A549 (cell line): ENCODE measurements at regions not wholly inside any gene's neighbourhood (a gene's known extent, or its start where the extent isn't known, plus 50 kb on each side); places are given as distances from the start of the nearest gene placed in this dataset.

ENCODE experiments used
- ATAC-seq, 2 experiments: fragments of 200-7000 bp in 1 of 2; fragments of >200 bp in 1 of 2; cut with Nextera tagmentation in 1 of 2; cut with Tn5 transposase in 1 of 2; 3 replicates each; pipeline versions ENCODE4 v1.8.0 to v1.9.1; 2018 to 2020; ENCODE audit warnings: mild to moderate bottlenecking in 1 of 2, moderate library complexity in 1 of 2
- CTCF ChIA-PET: fragments of 300-600 bp; sonication (Branson Sonifier 250); formaldehyde crosslinking; extraction: SDS; loops from one replicate; lab custom pipeline; 2021; ENCODE audit warnings: antibody characterized with exemption, inconsistent platforms; lab: Yijun Ruan, JAX
- POLR2A ChIA-PET: fragments of 350-600 bp; formaldehyde crosslinking; extraction: SDS; loops from one replicate; lab custom pipeline; 2021; ENCODE audit warnings: antibody characterized with exemption, inconsistent platforms; lab: Yijun Ruan, JAX
- DNase-seq, 2 experiments: peaks; one replicate each; pipeline versions ENCODE4 v3.0.0 to v3.0.0-alpha.2; 2011 to 2016; ENCODE audit warnings: low read depth in 1 of 2, low spot score in 1 of 2
- FAIRE-seq: peaks from 2 replicates; lab custom pipeline; 2011; peaks lifted over from hg19 to GRCh38; lab: Jason Lieb, UNC
- H3K27ac ChIP-seq, 2 experiments: fragments of >200 bp; sonication (Bioruptor Twin); formaldehyde crosslinking; 3 replicates each; pipeline ENCODE4 v1.5.1; 2016 to 2017
- H3K4me1 ChIP-seq: fragments of >200 bp; sonication (Bioruptor Twin); formaldehyde crosslinking; 3 replicates; pipeline ENCODE4 v1.6.1; 2016
- H3K4me2 ChIP-seq: fragments of >200 bp; sonication (Bioruptor Twin); formaldehyde crosslinking; 3 replicates; pipeline ENCODE4 v1.6.1; 2016
- H3K4me3 ChIP-seq: fragments of >200 bp; sonication (Bioruptor Twin); formaldehyde crosslinking; 3 replicates; pipeline ENCODE4 v1.5.1; 2016
- H3K9me3 ChIP-seq: fragments of >200 bp; sonication (Bioruptor Twin); formaldehyde crosslinking; 3 replicates; pipeline ENCODE4 v1.6.1; 2016
- BHLHE40 ChIP-seq: IDR thresholded peaks from 2 replicates; pipeline ENCODE4 v1.6.1; 2012; ENCODE audit warnings: low read depth, low read length, inconsistent platforms
- CBX2 ChIP-seq: fragments of 200-600 bp; sonication (generic); IDR thresholded peaks from 2 replicates; pipeline ENCODE4 v1.6.1; 2016; ENCODE audit warnings: low read depth, mild to moderate bottlenecking, borderline replicate concordance
- CHD4 ChIP-seq: fragments of 200-600 bp; sonication (generic); IDR thresholded peaks from 2 replicates; pipeline ENCODE4 v1.6.1; 2016; ENCODE audit warnings: antibody characterized with exemption, mild to moderate bottlenecking, borderline replicate concordance
- EHF ChIP-seq: fragments of 250-450 bp; sonication (Bioruptor Pico); IDR thresholded peaks from 2 replicates; pipeline ENCODE4 v1.5.0; 2020; ENCODE audit warnings: mild to moderate bottlenecking
- FOXS1 ChIP-seq: fragments of 250-450 bp; sonication (Bioruptor Pico); IDR thresholded peaks from 2 replicates; pipeline ENCODE4 v1.5.0; 2020; ENCODE audit warnings: mild to moderate bottlenecking, moderate library complexity
- HDAC2 ChIP-seq: fragments of 200-600 bp; sonication (generic); IDR thresholded peaks from 2 replicates; pipeline ENCODE4 v1.6.1; 2016
- HOXA7 ChIP-seq: fragments of 250-450 bp; sonication (Bioruptor Pico); IDR thresholded peaks from 2 replicates; pipeline ENCODE4 v1.5.0; 2020; ENCODE audit warnings: mild to moderate bottlenecking, moderate library complexity
- JUN ChIP-seq, 2 experiments: fragments of >200 bp; sonication (Bioruptor Twin); formaldehyde crosslinking; IDR thresholded peaks; 2 replicates in 1 of 2; 3 replicates in 1 of 2; pipeline ENCODE4 v1.6.1; 2016 to 2017
- KDM5A ChIP-seq: fragments of 200-600 bp; sonication (generic); IDR thresholded peaks from 2 replicates; pipeline ENCODE4 v1.6.1; 2016; ENCODE audit warnings: antibody characterized with exemption, mild to moderate bottlenecking
- MAFK ChIP-seq: fragments of 450-650 bp; IDR thresholded peaks from 2 replicates; pipeline ENCODE4 v1.6.1; 2014; ENCODE audit not compliant: partially characterized antibody
- MAZ ChIP-seq: fragments of 150-350 bp; IDR thresholded peaks from 2 replicates; pipeline ENCODE4 v1.6.1; 2014; ENCODE audit warnings: antibody characterized with exemption, low read depth, low read length, borderline replicate concordance
- NFE2L2 ChIP-seq: fragments of 150-350 bp; conservative IDR thresholded peaks from 2 replicates; pipeline ENCODE4 v1.6.1; 2014; ENCODE audit warnings: low read length
- PHF8 ChIP-seq: fragments of 200-600 bp; sonication (generic); IDR thresholded peaks from 2 replicates; pipeline ENCODE4 v1.6.1; 2016; ENCODE audit warnings: low read depth, mild to moderate bottlenecking, antibody characterized with exemption, moderate library complexity, borderline replicate concordance
- POLR2AphosphoS2 ChIP-seq: conservative IDR thresholded peaks from 2 replicates; pipeline ENCODE4 v1.6.1; 2012; ENCODE audit warnings: low read length, improper control_type of control experiment, inconsistent platforms
- SREBF2 ChIP-seq: fragments of 450-650 bp; IDR thresholded peaks from 2 replicates; pipeline ENCODE4 v1.6.1; 2014; ENCODE audit warnings: mild to moderate bottlenecking, moderate library complexity
- TP53 ChIP-seq: fragments of 250-450 bp; sonication (Bioruptor Pico); IDR thresholded peaks from 2 replicates; pipeline ENCODE4 v1.5.0; 2021; ENCODE audit warnings: mild to moderate bottlenecking, moderate library complexity
- ZFP36 ChIP-seq: fragments of 450-650 bp; IDR thresholded peaks from 2 replicates; pipeline ENCODE4 v1.6.1; 2014; ENCODE audit warnings: borderline replicate concordance; ENCODE audit not compliant: partially characterized antibody
- ZNF302 ChIP-seq: fragments of 250-450 bp; sonication (Bioruptor Pico); IDR thresholded peaks from 2 replicates; pipeline ENCODE4 v1.9.0; 2021; ENCODE audit warnings: inconsistent platforms, mild to moderate bottlenecking, moderate library complexity
- WGBS: methylation state at CpG from one replicate; pipeline ENCODE4 v1.1.6; 2017; ENCODE audit errors: missing lambda C conversion rate; 5-methylcytosine and 5-hydroxymethylcytosine counted together
- TF ChIP-seq, protein P1 (sequence below): fragments of 250-450 bp; sonication (Bioruptor Pico); IDR thresholded peaks from 2 replicates; pipeline ENCODE4 v1.5.0; 2021; ENCODE audit warnings: mild to moderate bottlenecking, moderate library complexity, borderline replicate concordance
- TF ChIP-seq, protein P2 (sequence below): IDR thresholded peaks from 2 replicates; pipeline ENCODE4 v1.6.1; 2012; ENCODE audit warnings: low read depth, borderline replicate concordance
- TF ChIP-seq, protein P3 (sequence below): fragments of 450-650 bp; IDR thresholded peaks from 2 replicates; pipeline ENCODE4 v1.6.1; 2014; ENCODE audit warnings: antibody characterized with exemption
- TF ChIP-seq, protein P4 (sequence below): IDR thresholded peaks from 2 replicates; pipeline ENCODE4 v1.6.1; 2012

DNA sequence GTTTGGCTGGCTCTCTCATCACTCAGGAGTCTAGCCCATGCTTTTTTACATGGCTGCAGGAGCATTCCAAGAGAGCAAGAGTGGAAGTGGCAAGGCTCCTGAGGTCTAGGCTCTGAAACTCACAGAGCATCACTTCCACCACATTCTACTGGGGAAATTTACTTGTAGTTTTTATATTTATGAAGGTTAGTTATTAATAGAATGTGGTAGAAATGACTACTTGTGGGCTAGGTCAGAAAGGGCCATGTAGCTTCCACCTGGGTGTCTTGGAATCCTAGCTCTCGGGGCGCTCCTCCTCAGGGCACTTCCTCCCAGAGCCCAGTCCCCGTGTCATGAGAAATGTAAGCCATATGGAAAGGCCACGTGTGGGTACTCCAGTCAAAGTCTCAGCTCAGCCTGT is 127.0 kb upstream of the CASK start:
- TF ChIP-seq ZFP36 (no peak), FOXS1 (CRISPR knock-in tag) (no peak), TP53 (CRISPR knock-in tag) (no peak), PHF8 (no peak), NFE2L2 (no peak)
- TF ChIP-seq, protein P1, sequence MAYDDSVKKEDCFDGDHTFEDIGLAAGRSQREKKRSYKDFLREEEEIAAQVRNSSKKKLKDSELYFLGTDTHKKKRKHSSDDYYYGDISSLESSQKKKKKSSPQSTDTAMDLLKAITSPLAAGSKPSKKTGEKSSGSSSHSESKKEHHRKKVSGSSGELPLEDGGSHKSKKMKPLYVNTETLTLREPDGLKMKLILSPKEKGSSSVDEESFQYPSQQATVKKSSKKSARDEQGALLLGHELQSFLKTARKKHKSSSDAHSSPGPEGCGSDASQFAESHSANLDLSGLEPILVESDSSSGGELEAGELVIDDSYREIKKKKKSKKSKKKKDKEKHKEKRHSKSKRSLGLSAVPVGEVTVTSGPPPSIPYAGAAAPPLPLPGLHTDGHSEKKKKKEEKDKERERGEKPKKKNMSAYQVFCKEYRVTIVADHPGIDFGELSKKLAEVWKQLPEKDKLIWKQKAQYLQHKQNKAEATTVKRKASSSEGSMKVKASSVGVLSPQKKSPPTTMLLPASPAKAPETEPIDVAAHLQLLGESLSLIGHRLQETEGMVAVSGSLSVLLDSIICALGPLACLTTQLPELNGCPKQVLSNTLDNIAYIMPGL = no peak
- H3K4me1 ChIP-seq = no peaks in the 10 kb centered on the region
- FAIRE-seq (no peak), DNase-seq (no peak), ATAC-seq (no peak)
- POLR2A ChIA-PET = no interaction called here
- CTCF ChIA-PET = no interaction called here
- H3K4me3 ChIP-seq = no peak overlapping the region
- no peaks in the 10 kb centered on the region for H3K9me3 ChIP-seq
- no peak overlapping the region for H3K4me2 ChIP-seq
- no peak overlapping the region for H3K27ac ChIP-seq
- 75% methylated on average over 4 of the region's 4 CpGs for WGBS

DNA sequence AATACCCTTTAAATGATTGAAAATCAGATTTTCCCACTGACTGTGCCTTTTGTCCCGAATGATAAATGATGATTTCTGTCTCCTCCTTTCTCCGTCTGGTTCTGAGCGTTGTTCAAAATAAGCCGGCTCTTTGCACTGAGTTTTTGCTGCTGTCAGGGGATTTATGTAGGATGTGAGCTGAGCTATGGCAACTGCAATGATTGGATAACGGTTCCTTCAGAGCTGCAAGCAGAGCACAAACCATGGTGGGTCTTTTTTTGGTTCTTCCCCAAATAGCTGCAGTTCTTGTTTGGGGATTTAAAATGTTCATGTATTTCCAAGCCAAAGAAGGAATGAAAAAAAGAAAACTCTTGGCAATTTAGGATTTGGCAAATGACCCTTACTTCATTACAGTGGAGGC is 124.5 kb upstream of the CASK start:
- WGBS = 64% methylated on average over 5 of the region's 5 CpGs
- H3K4me3 ChIP-seq = no peak overlapping the region
- no peaks in the 10 kb centered on the region for H3K9me3 ChIP-seq
- DNase-seq = no peak
- H3K27ac ChIP-seq = no peak overlapping the region
- no peak for ATAC-seq
- POLR2A ChIA-PET = no interaction called here
- TF ChIP-seq CBX2 (no peak), TP53 (CRISPR knock-in tag) (no peak), SREBF2 (no peak), JUN (IDR thresholded peaks at IDR 0.05) (no peak), HOXA7 (CRISPR knock-in tag) (no peak), EHF (no peak), HDAC2 (no peak), POLR2AphosphoS2 (no peak), MAFK (no peak), ZNF302 (CRISPR knock-in tag) (no peak)
- TF ChIP-seq, protein P2, sequence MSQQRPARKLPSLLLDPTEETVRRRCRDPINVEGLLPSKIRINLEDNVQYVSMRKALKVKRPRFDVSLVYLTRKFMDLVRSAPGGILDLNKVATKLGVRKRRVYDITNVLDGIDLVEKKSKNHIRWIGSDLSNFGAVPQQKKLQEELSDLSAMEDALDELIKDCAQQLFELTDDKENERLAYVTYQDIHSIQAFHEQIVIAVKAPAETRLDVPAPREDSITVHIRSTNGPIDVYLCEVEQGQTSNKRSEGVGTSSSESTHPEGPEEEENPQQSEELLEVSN = no peak
- CTCF ChIA-PET = no interaction called here
- no peaks in the 10 kb centered on the region for H3K4me1 ChIP-seq
- H3K4me2 ChIP-seq = no peak overlapping the region
- peak; percentile 36 for FAIRE-seq

DNA sequence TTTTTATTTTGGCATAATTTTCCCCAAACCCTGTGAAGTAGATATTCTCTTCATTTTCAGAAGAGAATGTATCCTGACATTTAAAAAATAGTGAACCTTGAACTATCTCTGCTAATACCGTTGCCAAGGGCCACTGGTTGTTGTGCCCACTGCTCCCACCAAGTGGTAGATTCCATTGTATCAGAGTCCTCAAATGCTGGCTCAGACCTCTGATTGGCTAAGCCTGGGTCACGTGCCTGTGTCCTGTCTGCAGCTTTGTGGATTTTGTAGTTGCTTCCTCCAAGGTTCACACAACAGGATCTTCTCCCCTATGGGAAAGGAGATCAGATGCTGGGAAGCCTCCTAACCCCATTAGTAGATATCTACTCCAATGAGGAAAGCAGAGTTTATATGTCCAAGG is 104.8 kb upstream of the CASK start:
- no peak for ATAC-seq
- POLR2A ChIA-PET = no interaction called here
- 11% methylated on average over 2 of the region's 2 CpGs for WGBS
- no peak for FAIRE-seq
- DNase-seq = peak in 1 of 2 experiments; percentile 18
- H3K27ac ChIP-seq = no peak overlapping the region
- H3K4me2 ChIP-seq = no peak overlapping the region
- TF ChIP-seq JUN (IDR thresholded peaks at IDR 0.05) (no peak), ZFP36 (no peak)
- TF ChIP-seq, protein P3, sequence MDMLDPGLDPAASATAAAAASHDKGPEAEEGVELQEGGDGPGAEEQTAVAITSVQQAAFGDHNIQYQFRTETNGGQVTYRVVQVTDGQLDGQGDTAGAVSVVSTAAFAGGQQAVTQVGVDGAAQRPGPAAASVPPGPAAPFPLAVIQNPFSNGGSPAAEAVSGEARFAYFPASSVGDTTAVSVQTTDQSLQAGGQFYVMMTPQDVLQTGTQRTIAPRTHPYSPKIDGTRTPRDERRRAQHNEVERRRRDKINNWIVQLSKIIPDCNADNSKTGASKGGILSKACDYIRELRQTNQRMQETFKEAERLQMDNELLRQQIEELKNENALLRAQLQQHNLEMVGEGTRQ = 0 out of 2 replicates have a peak, but pooled peaks have one; percentile 11
- CTCF ChIA-PET = no interaction called here
- H3K4me3 ChIP-seq = no peak overlapping the region
- H3K9me3 ChIP-seq = no peaks in the 10 kb centered on the region
- H3K4me1 ChIP-seq = no peaks in the 10 kb centered on the region

DNA sequence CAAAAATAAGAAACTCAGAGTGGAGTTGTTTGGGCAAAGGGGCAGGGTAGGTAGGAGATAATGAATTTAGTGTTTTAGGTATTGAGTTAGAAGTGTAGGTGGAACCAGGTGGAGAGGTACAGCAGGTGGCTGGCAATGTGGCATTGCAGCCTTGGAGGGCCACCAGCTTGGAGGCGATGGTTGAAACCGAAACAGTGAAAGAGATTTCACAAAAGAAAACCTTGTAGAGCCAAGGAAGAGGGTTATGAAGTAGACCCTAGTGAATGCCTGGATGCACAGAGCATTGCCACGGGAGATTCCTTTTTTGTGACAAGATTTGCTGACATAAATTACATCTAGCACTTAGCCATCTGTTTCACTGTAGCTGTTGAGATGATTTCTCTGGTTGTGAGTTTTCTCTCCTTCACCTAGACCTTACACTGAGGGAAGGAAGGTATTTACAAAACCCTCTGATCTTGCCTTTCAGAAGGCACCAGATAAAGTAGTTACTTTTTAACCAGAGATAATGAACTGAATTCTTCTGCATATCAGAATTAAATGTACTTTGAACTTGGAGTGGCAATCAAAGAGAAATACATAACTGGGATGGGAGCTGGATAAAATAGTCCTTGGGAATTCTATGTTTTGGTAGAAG is 104.1 kb upstream of the CASK start:
- no peaks in the 10 kb centered on the region for H3K4me1 ChIP-seq
- H3K9me3 ChIP-seq = no peaks in the 10 kb centered on the region
- TF ChIP-seq, protein P4, sequence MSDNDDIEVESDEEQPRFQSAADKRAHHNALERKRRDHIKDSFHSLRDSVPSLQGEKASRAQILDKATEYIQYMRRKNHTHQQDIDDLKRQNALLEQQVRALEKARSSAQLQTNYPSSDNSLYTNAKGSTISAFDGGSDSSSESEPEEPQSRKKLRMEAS = no peak
- no peak for TF ChIP-seq MAZ
- no peak for TF ChIP-seq CHD4
- TF ChIP-seq JUN (IDR thresholded peaks at IDR 0.05) = no peak
- TF ChIP-seq BHLHE40 = no peak
- TF ChIP-seq KDM5A = no peak
- TF ChIP-seq NFE2L2 = no peak
- no peak for ATAC-seq
- no peak for FAIRE-seq
- POLR2A ChIA-PET = no interaction called here
- DNase-seq = no peak
- H3K27ac ChIP-seq = no peak overlapping the region
- no peak overlapping the region for H3K4me3 ChIP-seq
- H3K4me2 ChIP-seq = no peak overlapping the region
- WGBS = 47% methylated on average over 3 of the region's 3 CpGs
- CTCF ChIA-PET = no interaction called here
